SK-N-SH (cell line): ENCODE measurements at regions not wholly inside any gene's neighbourhood (a gene's known extent, or its start where the extent isn't known, plus 50 kb on each side); places are given as distances from the start of the nearest gene placed in this dataset.

Experiments used
- CTCF ChIP-seq: fragments of 200-600 bp; sonication (generic); IDR thresholded peaks from 2 replicates; pipeline ENCODE4 v1.6.1; 2017; ENCODE audit warnings: antibody characterized with exemption, mild to moderate bottlenecking, moderate library complexity
- EZH2phosphoT487 ChIP-seq: fragments of 200-600 bp; sonication (generic); IDR thresholded peaks from 2 replicates; pipeline ENCODE4 v1.6.1; 2017; ENCODE audit warnings: low read depth, mixed run types, mild to moderate bottlenecking, antibody characterized with exemption, moderate library complexity, borderline replicate concordance
- JUND ChIP-seq: IDR thresholded peaks from 2 replicates; pipeline ENCODE4 v1.4.0; 2012
- NFIC ChIP-seq: IDR thresholded peaks from 2 replicates; pipeline ENCODE4 v1.4.0; 2012; ENCODE audit warnings: borderline replicate concordance

- TF ChIP-seq CTCF (no peak), NFIC (no peak), JUND (no peak), EZH2phosphoT487 (no peak)
Measured at GRCh38 chr2:181124497-181124896, 144.1 kb downstream of the UBE2E3 start.
